Stomach (tissue), 8 donors: ENCODE measurements at regions not wholly inside any gene's neighbourhood (a gene's known extent, or its start where the extent isn't known, plus 50 kb on each side); places are given as distances from the start of the nearest gene placed in this dataset.

Source experiments
- DNase-seq, 2 donors: peaks; one replicate each; pipeline versions ENCODE4 v3.0.0 to v3.0.0-alpha.2; 2013 to 2019
- H3K27ac ChIP-seq, 5 donors: fragments of 200-600 bp in 4 of 5; sonication (generic) in 4 of 5; one replicate each; pipeline ENCODE4 v1.5.1; 2013 to 2019; ENCODE audit warnings: mild to moderate bottlenecking in 1 of 5, moderate library complexity in 1 of 5
- H3K27me3 ChIP-seq, 3 donors: fragments of 200-600 bp; sonication (generic); one replicate each; pipeline ENCODE4 v1.5.1; 2017 to 2019; ENCODE audit warnings: mixed run types in 1 of 3
- H3K36me3 ChIP-seq, 4 donors: fragments of 200-600 bp; sonication (generic); 1 replicate in 3 of 4; 2 replicates in 1 of 4; pipeline ENCODE4 v1.5.1; 2016 to 2019
- H3K4me1 ChIP-seq, 4 donors: fragments of 200-600 bp; sonication (generic); one replicate each; pipeline ENCODE4 v1.5.1; 2016 to 2019
- H3K4me3 ChIP-seq, 4 donors: fragments of 200-600 bp; sonication (generic) in 3 of 4; one replicate each; pipeline ENCODE4 v1.5.1; 2016 to 2019; ENCODE audit warnings: mild to moderate bottlenecking in 1 of 4
- H3K9me3 ChIP-seq, 4 donors: fragments of 200-600 bp; sonication (generic); one replicate each; pipeline ENCODE4 v1.5.1; 2016 to 2019
- EP300 ChIP-seq: sonication (generic); formaldehyde crosslinking; IDR thresholded peaks from one replicate; pipeline ENCODE4 v1.6.1; 2017; ENCODE audit warnings: antibody characterized with exemption
- POLR2A ChIP-seq, 4 donors: fragments of 450-650 bp; IDR thresholded peaks; one replicate each; pipeline ENCODE4 v1.6.1; 2016; ENCODE audit warnings: antibody characterized with exemption in 4 of 4, control low read depth in 2 of 4, mild to moderate bottlenecking in 1 of 4, moderate library complexity in 1 of 4
- POLR2AphosphoS5 ChIP-seq, 3 donors: sonication (generic); formaldehyde crosslinking; IDR thresholded peaks; one replicate each; pipeline ENCODE4 v1.6.1; 2016; ENCODE audit warnings: antibody characterized with exemption in 3 of 3
- WGBS, 5 donors: extraction: QIAGEN DNeasy Blood & Tissue Kit in 3 of 5; methylation state at CpG; one replicate each; pipeline versions ENCODE4 v1.1.5 to v1.1.7; 2013 to 2018; 5-methylcytosine and 5-hydroxymethylcytosine counted together
- intact Hi-C: fragments of 100-400 bp; cut with DNase I; formaldehyde crosslinking; loops from one replicate; pipeline ENCODE4 v1.15.1; 2023; ENCODE audit warnings: low total_unique reads
- TF ChIP-seq, protein P1 (sequence below), 7 experiments: fragments of 450-650 bp in 4 of 7; fragments of 200-600 bp in 3 of 7; sonication (generic) in 3 of 7; IDR thresholded peaks; one replicate each; pipeline ENCODE4 v1.5.1; 2016 to 2019; ENCODE audit warnings: antibody characterized with exemption in 7 of 7, control low read depth in 2 of 7, mild to moderate bottlenecking in 1 of 7
- donor health status: healthy with polysubstance abuse.
- donor health status: Bipolar disorder and iron deficiency.
- donor health status: healthy.

DNA sequence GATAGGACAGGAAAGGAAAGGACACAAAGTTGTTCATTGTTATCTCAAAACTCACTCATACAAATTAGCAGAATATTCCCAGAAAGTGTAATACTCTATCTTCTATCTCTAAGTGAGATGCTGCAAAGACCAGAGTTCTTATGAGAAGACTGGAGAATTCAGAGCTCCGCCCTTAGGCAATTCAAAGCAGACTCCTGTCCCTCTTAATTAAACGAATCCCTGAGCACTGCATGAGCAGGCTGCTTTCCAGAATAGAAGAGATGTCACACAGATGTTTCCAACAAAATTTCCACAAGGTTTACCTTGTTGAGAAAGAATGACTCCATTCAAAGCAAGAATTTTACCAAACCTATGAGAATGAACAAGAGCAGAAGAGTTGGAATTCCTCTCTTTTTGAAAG, 630.8 kb upstream of the INTU start:
- 68 to 74% (median 71%) methylated on average over 2 of the region's 2 CpGs for WGBS, 5 donors
- no peak for DNase-seq
- H3K4me1 ChIP-seq = no peaks in the 10 kb centered on the region

DNA sequence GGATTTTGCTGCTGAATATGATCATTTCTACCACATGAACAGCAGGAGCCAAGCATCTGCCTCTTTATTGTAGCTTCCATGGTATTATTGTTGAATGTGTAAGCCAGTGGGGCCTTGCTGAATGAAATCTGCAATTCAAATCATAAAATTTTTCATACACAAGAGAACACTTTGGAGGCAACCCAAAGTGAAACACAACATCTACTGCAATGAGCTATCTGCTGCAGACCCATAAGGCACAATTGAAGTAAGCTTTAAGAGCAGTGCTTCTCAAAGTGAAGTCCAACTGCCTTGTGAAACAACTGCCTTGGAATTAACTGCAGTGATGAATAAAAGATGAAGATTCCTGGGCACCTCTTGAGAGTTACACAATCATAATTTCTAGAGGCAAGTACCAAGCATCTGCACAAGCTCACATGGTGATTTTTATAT, 626.3 kb upstream of the INTU start:
- no peak overlapping the region for H3K27ac ChIP-seq
- TF ChIP-seq, protein P1, sequence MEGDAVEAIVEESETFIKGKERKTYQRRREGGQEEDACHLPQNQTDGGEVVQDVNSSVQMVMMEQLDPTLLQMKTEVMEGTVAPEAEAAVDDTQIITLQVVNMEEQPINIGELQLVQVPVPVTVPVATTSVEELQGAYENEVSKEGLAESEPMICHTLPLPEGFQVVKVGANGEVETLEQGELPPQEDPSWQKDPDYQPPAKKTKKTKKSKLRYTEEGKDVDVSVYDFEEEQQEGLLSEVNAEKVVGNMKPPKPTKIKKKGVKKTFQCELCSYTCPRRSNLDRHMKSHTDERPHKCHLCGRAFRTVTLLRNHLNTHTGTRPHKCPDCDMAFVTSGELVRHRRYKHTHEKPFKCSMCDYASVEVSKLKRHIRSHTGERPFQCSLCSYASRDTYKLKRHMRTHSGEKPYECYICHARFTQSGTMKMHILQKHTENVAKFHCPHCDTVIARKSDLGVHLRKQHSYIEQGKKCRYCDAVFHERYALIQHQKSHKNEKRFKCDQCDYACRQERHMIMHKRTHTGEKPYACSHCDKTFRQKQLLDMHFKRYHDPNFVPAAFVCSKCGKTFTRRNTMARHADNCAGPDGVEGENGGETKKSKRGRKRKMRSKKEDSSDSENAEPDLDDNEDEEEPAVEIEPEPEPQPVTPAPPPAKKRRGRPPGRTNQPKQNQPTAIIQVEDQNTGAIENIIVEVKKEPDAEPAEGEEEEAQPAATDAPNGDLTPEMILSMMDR (IDR thresholded peaks at IDR 0.05) = no peak
- TF ChIP-seq EP300 = no peak
- no peak for TF ChIP-seq POLR2A (IDR thresholded peaks at IDR 0.05)
- TF ChIP-seq POLR2AphosphoS5 (IDR thresholded peaks at IDR 0.05) = no peak
- no peaks in the 10 kb centered on the region for H3K36me3 ChIP-seq
- no peaks in the 10 kb centered on the region for H3K27me3 ChIP-seq
- intact Hi-C loops = no loop called here
- no peak overlapping the region for H3K4me3 ChIP-seq
- H3K4me1 ChIP-seq = no peaks in the 10 kb centered on the region
- no peaks in the 10 kb centered on the region for H3K9me3 ChIP-seq
- DNase-seq = no peak

More for the DNA sequence above, 630.8 kb upstream of the INTU start:
- Histone ChIP-seq H3K27me3 (no peaks in the 10 kb centered on the region), H3K9me3 (no peaks in the 10 kb centered on the region), H3K4me3 (no peak overlapping the region), H3K27ac (no peak overlapping the region), H3K36me3 (no peaks in the 10 kb centered on the region)
- intact Hi-C loops = no loop called here
- TF ChIP-seq POLR2A (IDR thresholded peaks at IDR 0.05) = no peak
- TF ChIP-seq POLR2AphosphoS5 (IDR thresholded peaks at IDR 0.05) = no peak
- no peak for TF ChIP-seq EP300
- TF ChIP-seq, protein P1 (IDR thresholded peaks at IDR 0.05) = no peak

DNA sequence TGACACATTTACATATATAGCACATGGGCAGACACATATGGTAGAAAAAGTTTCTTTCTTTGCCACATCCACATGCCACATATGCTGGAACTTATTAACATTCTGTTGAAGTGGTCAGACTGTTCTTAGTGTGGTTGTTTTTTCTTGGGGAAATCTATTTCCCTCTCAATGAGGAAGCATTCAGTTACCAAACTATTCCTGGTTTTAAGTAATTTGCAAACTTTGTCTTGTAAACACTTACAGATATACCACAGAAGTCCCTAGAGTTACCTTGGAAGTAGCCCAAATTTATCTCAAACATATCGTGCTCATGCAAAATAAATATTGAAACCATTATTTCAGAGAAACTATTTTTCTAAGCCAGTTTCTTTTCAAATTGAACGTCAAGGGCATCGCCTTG, 625.5 kb upstream of the INTU start:
- Histone ChIP-seq H3K4me3 (no peak overlapping the region), H3K36me3 (no peaks in the 10 kb centered on the region), H3K9me3 (no peaks in the 10 kb centered on the region), H3K27ac (no peak overlapping the region), H3K4me1 (no peaks in the 10 kb centered on the region), H3K27me3 (no peaks in the 10 kb centered on the region)
- TF ChIP-seq POLR2AphosphoS5 (IDR thresholded peaks at IDR 0.05) (no peak), POLR2A (IDR thresholded peaks at IDR 0.05) (no peak), EP300 (no peak)
- TF ChIP-seq, protein P1 (IDR thresholded peaks at IDR 0.05) = no peak
- DNase-seq = no peak
- WGBS, 5 donors = 47 to 72% (median 60%) methylated on average over 3 of the region's 3 CpGs
- intact Hi-C loops = no loop called here

DNA sequence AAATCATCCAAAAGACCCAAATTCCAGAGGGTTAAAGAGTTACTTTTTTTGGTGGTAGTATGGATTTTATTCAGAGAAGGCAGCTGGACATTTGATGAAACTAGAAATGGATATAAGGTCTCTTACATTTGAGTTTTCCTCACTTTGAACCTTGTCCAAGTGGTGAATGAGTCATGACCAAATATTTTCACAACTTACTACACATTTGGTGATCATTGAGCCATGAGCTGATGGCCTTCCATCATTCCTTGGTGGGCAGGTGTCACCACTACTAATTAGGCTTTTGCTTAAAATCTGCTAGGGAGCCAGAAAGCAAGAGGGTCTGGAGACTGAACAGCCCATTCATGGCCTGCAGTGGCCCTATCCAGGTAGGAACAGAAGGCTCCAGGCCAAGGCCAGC, 620.2 kb upstream of the INTU start:
- no peak for TF ChIP-seq POLR2A (IDR thresholded peaks at IDR 0.05)
- TF ChIP-seq EP300 = no peak
- TF ChIP-seq POLR2AphosphoS5 (IDR thresholded peaks at IDR 0.05) = no peak
- TF ChIP-seq, protein P1 (IDR thresholded peaks at IDR 0.05) = no peak
- H3K27me3 ChIP-seq = no peaks in the 10 kb centered on the region
- no peaks in the 10 kb centered on the region for H3K4me1 ChIP-seq
- no peak overlapping the region for H3K27ac ChIP-seq
- no peaks in the 10 kb centered on the region for H3K36me3 ChIP-seq
- intact Hi-C loops = no loop called here
- no peaks in the 10 kb centered on the region for H3K9me3 ChIP-seq
- DNase-seq = no peak
- H3K4me3 ChIP-seq = no peak overlapping the region
